ENCODE measurements at regions not wholly inside any gene's neighbourhood (a gene's known extent, or its start where the extent isn't known, plus 50 kb on each side); places are given as distances from the start of the nearest gene placed in this dataset.
"Not testable (repeated sequence)": the region's sequence is repeated elsewhere in the genome, so short reads cannot be mapped to it uniquely, and the experiment has no call there.

DNA sequence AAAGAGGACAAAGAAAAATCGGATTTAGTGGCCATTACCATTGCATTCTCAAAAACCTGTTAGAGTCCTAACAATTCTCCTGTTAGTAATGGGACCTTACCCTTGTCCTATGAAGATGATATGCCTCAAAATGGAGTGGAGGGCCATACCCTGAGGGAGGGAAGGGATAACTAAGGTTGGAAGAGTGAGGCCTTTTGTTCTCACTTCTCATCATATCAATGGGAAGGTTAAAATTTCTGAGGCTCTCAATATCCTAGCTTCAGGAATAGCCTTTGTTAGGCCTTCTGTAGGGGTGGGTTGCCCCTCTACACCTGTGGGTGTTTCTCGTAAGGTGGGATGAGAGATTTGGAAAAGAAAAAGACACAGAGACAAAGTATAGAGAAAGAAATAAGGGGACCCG is 109.4 kb upstream of the SGIP1 start:
- H3K4me3 ChIP-seq (ENCODE audit: low read depth in 1 of 2, low read length in 2 of 2); H3K27me3 ChIP-seq (ENCODE audit: low read depth, low read length); H3K9me3 ChIP-seq (ENCODE audit: control insufficient read depth in 1 of 2, low read length in 2 of 2); H3K27ac ChIP-seq (ENCODE audit: low read length); H3K4me1 ChIP-seq (ENCODE audit: control insufficient read depth in 1 of 2, insufficient read depth in 2 of 2, low read length in 2 of 2); H3K36me3 ChIP-seq (ENCODE audit: control insufficient read depth in 1 of 2, insufficient read depth in 2 of 2, low read length in 2 of 2): not testable (repeated sequence)

DNA sequence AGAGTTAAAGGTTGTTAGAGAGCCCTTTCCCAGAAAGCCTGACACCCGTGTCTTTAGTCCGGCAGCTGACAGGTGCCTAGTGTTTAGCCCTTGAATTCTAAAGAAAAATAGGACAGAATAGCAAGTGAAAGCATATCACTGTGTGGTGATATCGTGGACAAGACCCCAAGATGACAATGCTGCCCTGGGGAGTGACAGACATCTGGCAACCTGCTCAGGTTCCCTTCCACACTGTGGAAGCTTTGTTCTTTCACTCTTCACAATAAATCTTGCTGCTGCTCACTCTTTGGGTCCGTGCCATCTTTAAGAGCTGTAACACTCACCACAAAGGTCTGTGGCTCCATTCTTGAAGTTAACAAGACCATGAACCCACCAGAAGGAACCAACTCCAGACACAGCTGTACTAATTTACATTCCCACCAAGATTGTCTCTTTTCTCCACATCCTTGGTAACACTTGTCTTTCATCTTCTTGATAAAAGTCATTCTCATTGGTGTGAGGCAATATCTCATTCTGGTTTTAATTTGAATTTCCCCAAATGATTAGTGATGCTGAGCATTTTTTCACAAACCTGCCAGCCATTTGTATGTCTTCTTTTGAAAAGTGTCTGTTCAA is 107.6 kb upstream of the SGIP1 start:
- Histone ChIP-seq H3K9me3 (ENCODE audit: control insufficient read depth in 1 of 2, low read length in 2 of 2) (peaks cover 0 to 17% of the 10 kb centered on the region in 2 donors), H3K4me1 (ENCODE audit: control insufficient read depth in 1 of 2, insufficient read depth in 2 of 2, low read length in 2 of 2) (no peaks in the 10 kb centered on the region), H3K4me3 (ENCODE audit: low read depth in 1 of 2, low read length in 2 of 2) (no peak overlapping the region), H3K27me3 (ENCODE audit: low read depth, low read length) (no peaks in the 10 kb centered on the region), H3K27ac (ENCODE audit: low read length) (no peak overlapping the region), H3K36me3 (ENCODE audit: control insufficient read depth in 1 of 2, insufficient read depth in 2 of 2, low read length in 2 of 2) (no peaks in the 10 kb centered on the region)

DNA sequence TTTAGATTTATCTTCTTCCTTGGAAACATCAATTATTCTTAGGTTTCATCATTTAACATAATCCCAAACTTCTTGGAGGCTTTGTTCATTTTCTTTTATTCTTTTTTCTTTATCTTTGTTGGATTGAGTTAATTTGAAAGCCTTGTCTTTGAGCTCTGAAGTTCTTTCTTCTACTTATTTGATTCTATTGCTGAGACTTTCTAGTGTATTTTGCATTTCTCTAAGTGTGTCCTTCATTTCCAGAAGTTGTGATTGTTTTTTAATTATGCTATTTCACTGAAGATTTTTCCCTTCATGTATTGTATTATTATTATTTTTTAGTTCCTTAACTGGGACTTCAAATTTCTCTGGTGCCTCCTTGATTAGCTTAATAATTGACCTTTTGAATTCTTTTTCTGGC is 103.1 kb upstream of the SGIP1 start:
- Histone ChIP-seq H3K4me3 (ENCODE audit: low read depth in 1 of 2, low read length in 2 of 2) (peak overlapping the region in 1 of 2 donors; percentile 20), H3K9me3 (ENCODE audit: control insufficient read depth in 1 of 2, low read length in 2 of 2) (peaks cover 0 to 25% of the 10 kb centered on the region in 2 donors)
- H3K36me3 ChIP-seq (ENCODE audit: control insufficient read depth in 1 of 2, insufficient read depth in 2 of 2, low read length in 2 of 2); H3K27ac ChIP-seq (ENCODE audit: low read length); H3K4me1 ChIP-seq (ENCODE audit: control insufficient read depth in 1 of 2, insufficient read depth in 2 of 2, low read length in 2 of 2); H3K27me3 ChIP-seq (ENCODE audit: low read depth, low read length): not testable (repeated sequence)

DNA sequence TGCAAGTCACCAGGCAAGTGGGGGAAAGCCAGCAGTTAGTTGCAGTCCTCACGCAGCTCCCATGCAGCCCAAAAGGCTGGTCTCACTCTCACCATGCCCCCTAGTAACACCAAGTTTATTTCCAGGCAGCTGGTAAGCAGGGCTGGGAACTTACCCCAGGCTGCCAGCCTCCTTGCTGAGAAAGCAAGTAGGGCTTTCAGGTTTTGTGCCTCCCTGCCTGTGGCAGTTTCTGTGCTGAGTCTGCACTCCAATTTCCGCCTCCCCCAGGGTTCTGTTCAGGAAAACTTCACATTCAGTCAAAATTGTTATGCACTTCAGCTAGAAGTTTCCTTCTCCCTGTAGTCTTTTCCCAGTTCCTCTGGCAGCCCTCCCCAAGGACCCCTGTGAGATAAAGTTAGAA is 102.0 kb upstream of the SGIP1 start:
- peaks cover 0 to 25% of the 10 kb centered on the region in 2 donors for H3K9me3 ChIP-seq (ENCODE audit: control insufficient read depth in 1 of 2, low read length in 2 of 2)
- no peaks in the 10 kb centered on the region for H3K4me1 ChIP-seq (ENCODE audit: control insufficient read depth in 1 of 2, insufficient read depth in 2 of 2, low read length in 2 of 2)
- H3K4me3 ChIP-seq (ENCODE audit: low read depth in 1 of 2, low read length in 2 of 2): no peak overlapping the region

DNA sequence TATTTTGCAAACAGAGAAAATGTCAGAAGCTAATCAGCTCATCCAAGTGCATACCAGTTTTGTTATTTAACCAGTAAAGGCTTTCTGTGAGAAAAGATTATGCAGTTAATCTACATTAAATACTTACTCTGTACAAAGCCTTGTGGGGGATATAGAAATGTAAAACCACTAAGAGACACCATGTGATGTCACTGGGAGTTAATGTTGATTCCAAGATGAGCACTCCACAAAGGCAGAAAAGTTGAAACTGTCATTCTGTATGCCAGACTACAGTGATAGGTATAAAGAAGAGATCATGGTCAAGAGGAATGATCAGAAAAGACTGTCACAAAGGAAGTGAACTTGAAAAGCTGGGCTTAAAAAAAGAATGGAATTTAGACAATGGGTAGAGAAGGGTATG is 100.3 kb upstream of the SGIP1 start:
- H3K36me3 ChIP-seq (ENCODE audit: control insufficient read depth in 1 of 2, insufficient read depth in 2 of 2, low read length in 2 of 2): no peaks in the 10 kb centered on the region
- H3K9me3 ChIP-seq (ENCODE audit: control insufficient read depth in 1 of 2, low read length in 2 of 2): peaks cover 0 to 22% of the 10 kb centered on the region in 2 donors
- H3K4me1 ChIP-seq (ENCODE audit: control insufficient read depth in 1 of 2, insufficient read depth in 2 of 2, low read length in 2 of 2): no peaks in the 10 kb centered on the region
- H3K27ac ChIP-seq (ENCODE audit: low read length): no peak overlapping the region
- H3K27me3 ChIP-seq (ENCODE audit: low read depth, low read length): no peaks in the 10 kb centered on the region
- H3K4me3 ChIP-seq (ENCODE audit: low read depth in 1 of 2, low read length in 2 of 2): no peak overlapping the region

More for the DNA sequence above, 102.0 kb upstream of the SGIP1 start:
- H3K36me3 ChIP-seq (ENCODE audit: control insufficient read depth in 1 of 2, insufficient read depth in 2 of 2, low read length in 2 of 2): no peaks in the 10 kb centered on the region
- no peak overlapping the region for H3K27ac ChIP-seq (ENCODE audit: low read length)
- H3K27me3 ChIP-seq (ENCODE audit: low read depth, low read length): no peaks in the 10 kb centered on the region

DNA sequence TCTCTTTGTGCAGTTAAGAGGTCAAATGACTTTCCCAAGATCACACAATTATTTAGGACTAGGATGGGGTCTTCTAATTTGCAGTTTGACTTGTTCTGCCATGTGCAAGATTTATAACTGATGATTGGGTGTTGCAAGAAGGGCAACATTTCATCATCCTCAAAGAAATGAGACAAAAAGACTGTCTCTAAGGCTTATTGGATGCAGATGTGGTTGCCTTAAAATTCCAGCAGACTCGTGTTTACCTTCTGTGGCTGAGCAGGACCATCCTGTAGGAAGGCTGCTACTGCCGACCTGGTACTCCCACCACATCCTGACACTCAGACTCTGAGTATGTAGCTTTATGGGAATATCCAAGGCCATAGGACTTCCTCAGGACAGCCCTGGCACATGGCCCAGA is 99.9 kb upstream of the SGIP1 start:
- Histone ChIP-seq H3K9me3 (ENCODE audit: control insufficient read depth in 1 of 2, low read length in 2 of 2) (peaks cover 0 to 22% of the 10 kb centered on the region in 2 donors), H3K36me3 (ENCODE audit: control insufficient read depth in 1 of 2, insufficient read depth in 2 of 2, low read length in 2 of 2) (no peaks in the 10 kb centered on the region), H3K4me1 (ENCODE audit: control insufficient read depth in 1 of 2, insufficient read depth in 2 of 2, low read length in 2 of 2) (no peaks in the 10 kb centered on the region), H3K27ac (ENCODE audit: low read length) (no peak overlapping the region), H3K4me3 (ENCODE audit: low read depth in 1 of 2, low read length in 2 of 2) (no peak overlapping the region), H3K27me3 (ENCODE audit: low read depth, low read length) (no peaks in the 10 kb centered on the region)

DNA sequence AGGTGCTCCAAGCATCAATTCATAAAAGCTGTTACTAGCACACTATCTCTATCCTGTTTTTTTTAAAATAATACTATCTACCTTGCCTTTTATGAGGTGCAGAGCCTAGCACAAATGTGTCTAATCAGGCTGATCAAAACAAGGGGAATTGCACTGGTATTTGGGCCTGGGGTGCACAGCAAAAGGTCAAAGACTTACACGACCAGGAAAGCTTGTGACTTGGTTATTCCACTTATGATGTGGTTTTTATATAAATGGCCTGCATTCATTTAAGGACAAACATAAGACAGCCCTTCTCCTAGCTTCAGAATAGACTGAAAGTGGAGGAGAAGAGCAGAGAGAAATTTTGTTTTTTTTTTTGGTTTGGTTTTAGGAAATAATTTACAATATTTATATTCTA is 98.4 kb upstream of the SGIP1 start:
- Histone ChIP-seq H3K9me3 (ENCODE audit: control insufficient read depth in 1 of 2, low read length in 2 of 2) (peaks cover 0 to 14% of the 10 kb centered on the region in 2 donors), H3K27me3 (ENCODE audit: low read depth, low read length) (no peaks in the 10 kb centered on the region), H3K36me3 (ENCODE audit: control insufficient read depth in 1 of 2, insufficient read depth in 2 of 2, low read length in 2 of 2) (no peaks in the 10 kb centered on the region), H3K4me3 (ENCODE audit: low read depth in 1 of 2, low read length in 2 of 2) (no peak overlapping the region), H3K4me1 (ENCODE audit: control insufficient read depth in 1 of 2, insufficient read depth in 2 of 2, low read length in 2 of 2) (no peaks in the 10 kb centered on the region), H3K27ac (ENCODE audit: low read length) (no peak overlapping the region)

DNA sequence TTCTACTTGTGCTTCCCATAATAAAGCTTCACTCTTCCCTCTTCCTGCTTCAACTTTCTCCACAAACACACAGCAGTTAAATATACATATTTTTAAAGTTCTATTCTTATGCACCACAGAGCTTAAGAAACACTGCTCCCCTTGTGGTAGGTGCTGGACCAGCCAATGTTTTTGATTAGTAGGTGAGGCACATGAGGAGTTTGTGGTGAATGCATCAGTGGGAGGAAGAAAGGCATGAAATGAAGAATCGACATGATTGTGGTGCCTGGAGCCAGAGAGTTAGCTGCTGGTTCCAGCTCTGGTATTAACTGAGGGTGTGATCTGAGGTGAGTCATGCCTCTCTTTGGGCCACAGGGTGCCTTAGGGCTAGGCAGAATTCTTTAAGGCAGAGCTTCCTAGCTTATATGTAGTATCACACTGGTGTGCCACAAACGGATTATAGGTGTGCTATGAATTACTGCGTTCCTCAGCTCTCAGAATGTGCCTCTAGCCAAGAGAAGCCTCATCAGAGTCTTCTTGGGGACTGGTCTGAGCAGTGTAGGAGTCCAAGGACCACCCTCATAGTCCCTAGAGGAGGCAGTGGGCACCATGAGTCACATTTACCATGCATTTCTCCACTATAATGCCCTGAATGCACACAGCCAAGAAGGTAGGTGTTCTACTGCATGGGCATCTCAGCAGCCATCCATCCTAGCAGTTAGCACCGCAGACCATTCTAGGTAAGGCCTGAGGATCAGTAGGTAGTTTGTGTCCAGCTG is 97.4 kb upstream of the SGIP1 start:
- H3K27ac ChIP-seq (ENCODE audit: low read length): no peak overlapping the region
- H3K9me3 ChIP-seq (ENCODE audit: control insufficient read depth in 1 of 2, low read length in 2 of 2): peaks cover 0 to 7% of the 10 kb centered on the region in 2 donors

DNA sequence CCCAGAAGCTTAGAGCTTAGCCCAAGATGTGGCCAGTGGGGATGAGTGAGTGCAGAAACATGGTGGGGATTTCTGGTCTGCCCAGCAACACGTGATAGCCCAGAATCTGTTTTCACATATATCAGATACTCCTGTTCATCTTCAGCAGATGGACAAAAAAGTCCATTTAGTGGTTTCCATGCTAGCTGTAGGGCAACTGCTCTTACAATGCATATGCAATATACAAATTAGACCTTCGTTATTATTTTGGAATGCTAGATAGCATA is 96.9 kb upstream of the SGIP1 start:
- Histone ChIP-seq H3K27me3 (ENCODE audit: low read depth, low read length) (no peaks in the 10 kb centered on the region), H3K27ac (ENCODE audit: low read length) (no peak overlapping the region), H3K4me3 (ENCODE audit: low read depth in 1 of 2, low read length in 2 of 2) (no peak overlapping the region), H3K9me3 (ENCODE audit: control insufficient read depth in 1 of 2, low read length in 2 of 2) (peaks cover 0 to 3% of the 10 kb centered on the region in 2 donors), H3K36me3 (ENCODE audit: control insufficient read depth in 1 of 2, insufficient read depth in 2 of 2, low read length in 2 of 2) (no peaks in the 10 kb centered on the region), H3K4me1 (ENCODE audit: control insufficient read depth in 1 of 2, insufficient read depth in 2 of 2, low read length in 2 of 2) (no peaks in the 10 kb centered on the region)

More for the DNA sequence above, 97.4 kb upstream of the SGIP1 start:
- H3K4me1 ChIP-seq (ENCODE audit: control insufficient read depth in 1 of 2, insufficient read depth in 2 of 2, low read length in 2 of 2): no peaks in the 10 kb centered on the region
- H3K27me3 ChIP-seq (ENCODE audit: low read depth, low read length): no peaks in the 10 kb centered on the region
- H3K36me3 ChIP-seq (ENCODE audit: control insufficient read depth in 1 of 2, insufficient read depth in 2 of 2, low read length in 2 of 2): no peaks in the 10 kb centered on the region
- no peak overlapping the region for H3K4me3 ChIP-seq (ENCODE audit: low read depth in 1 of 2, low read length in 2 of 2)

DNA sequence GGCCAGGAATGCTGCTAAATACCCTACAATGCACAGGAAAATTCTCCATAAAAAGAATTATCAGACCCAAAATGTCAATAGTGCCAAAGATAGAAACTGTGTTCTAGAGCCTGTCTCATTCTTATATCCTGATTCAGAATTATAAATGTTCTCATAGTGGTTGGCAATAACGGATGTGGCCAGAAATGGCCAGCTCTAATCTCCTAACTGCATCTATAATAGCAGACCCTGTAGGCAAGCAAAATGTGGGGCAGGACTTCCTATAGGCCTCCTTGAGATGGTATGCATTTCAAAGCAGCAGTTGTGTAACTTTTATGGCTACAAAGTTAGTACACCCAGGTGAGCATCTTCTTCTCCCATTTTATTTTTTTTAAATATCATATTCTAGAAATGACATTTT is 95.9 kb upstream of the SGIP1 start:
- Histone ChIP-seq H3K27ac (ENCODE audit: low read length) (no peak overlapping the region), H3K9me3 (ENCODE audit: control insufficient read depth in 1 of 2, low read length in 2 of 2) (no peaks in the 10 kb centered on the region), H3K36me3 (ENCODE audit: control insufficient read depth in 1 of 2, insufficient read depth in 2 of 2, low read length in 2 of 2) (no peaks in the 10 kb centered on the region), H3K4me1 (ENCODE audit: control insufficient read depth in 1 of 2, insufficient read depth in 2 of 2, low read length in 2 of 2) (no peaks in the 10 kb centered on the region), H3K4me3 (ENCODE audit: low read depth in 1 of 2, low read length in 2 of 2) (no peak overlapping the region), H3K27me3 (ENCODE audit: low read depth, low read length) (no peaks in the 10 kb centered on the region)

DNA sequence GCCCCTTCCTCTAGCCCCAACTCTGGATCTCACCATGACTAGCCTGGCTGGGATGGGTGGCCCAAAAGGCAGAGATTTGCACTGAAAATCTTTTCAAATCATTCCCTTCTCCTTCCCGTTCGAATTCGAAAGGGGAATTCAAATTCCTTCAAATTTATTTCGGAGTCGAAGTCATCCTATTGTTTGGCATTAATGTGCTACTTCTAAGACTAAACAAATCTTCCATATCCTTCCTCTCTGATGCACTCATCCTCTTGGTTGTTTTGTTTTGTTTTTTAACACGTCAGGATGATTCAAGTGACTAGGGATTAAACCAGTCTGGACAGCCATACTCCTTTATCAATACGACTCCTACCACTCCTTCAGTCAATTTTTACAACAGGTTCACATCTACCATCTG is 95.5 kb upstream of the SGIP1 start:
- Histone ChIP-seq H3K27me3 (ENCODE audit: low read depth, low read length) (no peaks in the 10 kb centered on the region), H3K4me3 (ENCODE audit: low read depth in 1 of 2, low read length in 2 of 2) (no peak overlapping the region), H3K36me3 (ENCODE audit: control insufficient read depth in 1 of 2, insufficient read depth in 2 of 2, low read length in 2 of 2) (no peaks in the 10 kb centered on the region), H3K9me3 (ENCODE audit: control insufficient read depth in 1 of 2, low read length in 2 of 2) (no peaks in the 10 kb centered on the region), H3K27ac (ENCODE audit: low read length) (no peak overlapping the region), H3K4me1 (ENCODE audit: control insufficient read depth in 1 of 2, insufficient read depth in 2 of 2, low read length in 2 of 2) (no peaks in the 10 kb centered on the region)

Data from muscle layer of duodenum (tissue), 2 donors.